Ovary (tissue), 7 donors: ENCODE measurements at regions not wholly inside any gene's neighbourhood (a gene's known extent, or its start where the extent isn't known, plus 50 kb on each side); places are given as distances from the start of the nearest gene placed in this dataset.

Source experiments
- DNase-seq, 5 donors: peaks; one replicate each; pipeline ENCODE4 v3.0.0-alpha.2; 2019 to 2020
- H3K27ac ChIP-seq, 2 donors: fragments of 200-600 bp; one replicate each; pipeline versions ENCODE4 v1.5.1 to v1.8.0; 2019 to 2022
- H3K27me3 ChIP-seq: fragments of 200-600 bp; one replicate; pipeline ENCODE4 v1.8.0; 2022
- H3K36me3 ChIP-seq: fragments of 200-600 bp; sonication (generic); one replicate; pipeline ENCODE4 v1.5.1; 2019
- H3K4me1 ChIP-seq: one replicate; pipeline ENCODE4 v1.8.1; 2013; ENCODE audit warnings: mild to moderate bottlenecking, moderate library complexity; ENCODE audit not compliant: insufficient read depth
- H3K4me3 ChIP-seq: fragments of 200-600 bp; sonication (generic); one replicate; pipeline ENCODE4 v1.5.1; 2017
- H3K9me3 ChIP-seq, 2 donors: fragments of 200-600 bp in 1 of 2; sonication (generic) in 1 of 2; one replicate each; pipeline versions ENCODE4 v1.5.1 to v1.8.1; 2013 to 2019; ENCODE audit warnings: mild to moderate bottlenecking in 1 of 2, moderate library complexity in 1 of 2
- EP300 ChIP-seq: sonication (generic); formaldehyde crosslinking; IDR thresholded peaks from one replicate; pipeline ENCODE4 v1.6.1; 2017; ENCODE audit warnings: antibody characterized with exemption
- POLR2A ChIP-seq: fragments of 450-650 bp; IDR thresholded peaks from one replicate; pipeline ENCODE4 v1.6.1; 2017; ENCODE audit warnings: antibody characterized with exemption, mild to moderate bottlenecking, moderate library complexity
- WGBS, 3 donors: extraction: QIAGEN DNeasy Blood & Tissue Kit in 1 of 3; methylation state at CpG; one replicate each; pipeline versions ENCODE4 v1.1.5 to v1.1.7; 2013 to 2017; 5-methylcytosine and 5-hydroxymethylcytosine counted together
- intact Hi-C, 4 donors: fragments of 100-400 bp; cut with DNase I; formaldehyde crosslinking; loops; one replicate each; pipeline versions ENCODE4 v1.11.0 to v1.15.1; 2022 to 2023
- TF ChIP-seq, protein P1 (sequence below), 3 donors: fragments of 450-650 bp in 2 of 3; fragments of 200-600 bp in 1 of 3; IDR thresholded peaks; one replicate each; pipeline versions ENCODE4 v1.5.1 to v1.8.0; 2016 to 2022; ENCODE audit warnings: antibody characterized with exemption in 3 of 3, mild to moderate bottlenecking in 1 of 3
- donor health status: DM: no; HTN: no; CAD: no; lungs with moderate emphysema.
- donor health status: DM: no; HTN: no; CAD: no.
- donor health status: Bipolar disorder and iron deficiency.
- donor health status: DM: no; HTN: no; CAD: no.
- donor health status: DM: yes; HTN: yes; CAD: no.

GRCh38 chr10:121409466-121410104 lies 188.7 kb downstream of the FGFR2 start:
- Histone ChIP-seq H3K4me3 (no peak overlapping the region), H3K9me3 (no peaks in the 10 kb centered on the region), H3K27ac (no peak overlapping the region), H3K36me3 (no peaks in the 10 kb centered on the region), H3K27me3 (no peaks in the 10 kb centered on the region), H3K4me1 (peaks cover 3% of the 10 kb centered on the region)
- TF ChIP-seq, protein P1, sequence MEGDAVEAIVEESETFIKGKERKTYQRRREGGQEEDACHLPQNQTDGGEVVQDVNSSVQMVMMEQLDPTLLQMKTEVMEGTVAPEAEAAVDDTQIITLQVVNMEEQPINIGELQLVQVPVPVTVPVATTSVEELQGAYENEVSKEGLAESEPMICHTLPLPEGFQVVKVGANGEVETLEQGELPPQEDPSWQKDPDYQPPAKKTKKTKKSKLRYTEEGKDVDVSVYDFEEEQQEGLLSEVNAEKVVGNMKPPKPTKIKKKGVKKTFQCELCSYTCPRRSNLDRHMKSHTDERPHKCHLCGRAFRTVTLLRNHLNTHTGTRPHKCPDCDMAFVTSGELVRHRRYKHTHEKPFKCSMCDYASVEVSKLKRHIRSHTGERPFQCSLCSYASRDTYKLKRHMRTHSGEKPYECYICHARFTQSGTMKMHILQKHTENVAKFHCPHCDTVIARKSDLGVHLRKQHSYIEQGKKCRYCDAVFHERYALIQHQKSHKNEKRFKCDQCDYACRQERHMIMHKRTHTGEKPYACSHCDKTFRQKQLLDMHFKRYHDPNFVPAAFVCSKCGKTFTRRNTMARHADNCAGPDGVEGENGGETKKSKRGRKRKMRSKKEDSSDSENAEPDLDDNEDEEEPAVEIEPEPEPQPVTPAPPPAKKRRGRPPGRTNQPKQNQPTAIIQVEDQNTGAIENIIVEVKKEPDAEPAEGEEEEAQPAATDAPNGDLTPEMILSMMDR (IDR thresholded peaks at IDR 0.05), result no peak
- TF ChIP-seq EP300 (no peak), POLR2A (no peak)
- 78 to 87% (median 84%) methylated on average over 4 of the region's 4 CpGs for WGBS, 3 donors
- DNase-seq, result no peak
- intact Hi-C loops, result no loop called here

- Histone ChIP-seq H3K9me3 (no peaks in the 10 kb centered on the region), H3K4me3 (no peak overlapping the region), H3K36me3 (no peaks in the 10 kb centered on the region), H3K27ac (no peak overlapping the region), H3K27me3 (no peaks in the 10 kb centered on the region), H3K4me1 (peaks cover 3% of the 10 kb centered on the region)
- TF ChIP-seq, protein P1 (IDR thresholded peaks at IDR 0.05), result no peak
- TF ChIP-seq EP300 (no peak), POLR2A (no peak)
- WGBS, 3 donors, result 48 to 58% (median 52%) methylated on average over 2 of the region's 2 CpGs
- DNase-seq, result no peak
- intact Hi-C loops, result no loop called here
Measured at GRCh38 chr10:121411004-121411403, 187.2 kb downstream of the FGFR2 start.

- H3K4me3 ChIP-seq, result no peak overlapping the region
- H3K36me3 ChIP-seq, result no peaks in the 10 kb centered on the region
- DNase-seq, result no peak
- H3K27me3 ChIP-seq, result no peaks in the 10 kb centered on the region
- intact Hi-C loops, result no loop called here
- no peaks in the 10 kb centered on the region for H3K9me3 ChIP-seq
- H3K27ac ChIP-seq, result no peak overlapping the region
- peaks cover 3% of the 10 kb centered on the region for H3K4me1 ChIP-seq
- TF ChIP-seq EP300 (no peak), POLR2A (no peak)
- 68 to 72% (median 71%) methylated on average over 5 of the region's 5 CpGs for WGBS, 3 donors
Measured at GRCh38 chr10:121413951-121414350, 184.3 kb downstream of the FGFR2 start.

GRCh38 chr10:121414366-121415062 lies 183.7 kb downstream of the FGFR2 start:
- Histone ChIP-seq H3K9me3 (no peaks in the 10 kb centered on the region), H3K4me1 (peaks cover 3% of the 10 kb centered on the region), H3K27ac (no peak overlapping the region), H3K27me3 (no peaks in the 10 kb centered on the region), H3K4me3 (no peak overlapping the region), H3K36me3 (no peaks in the 10 kb centered on the region)
- TF ChIP-seq, protein P1 (IDR thresholded peaks at IDR 0.05), result no peak
- TF ChIP-seq POLR2A, result no peak
- no peak for TF ChIP-seq EP300
- WGBS, 3 donors, result 88 to 100% (median 91%) methylated on average over 1 of the region's 1 CpG
- no peak for DNase-seq
- intact Hi-C loops, result no loop called here

- WGBS, 3 donors, result 67 to 69% (median 68%) methylated on average over 1 of the region's 1 CpG
- H3K36me3 ChIP-seq, result no peaks in the 10 kb centered on the region
- no peaks in the 10 kb centered on the region for H3K27me3 ChIP-seq
- H3K4me1 ChIP-seq, result no peaks in the 10 kb centered on the region
- DNase-seq, result no peak
- H3K4me3 ChIP-seq, result no peak overlapping the region
- H3K9me3 ChIP-seq, result no peaks in the 10 kb centered on the region
- no peak for TF ChIP-seq EP300
- TF ChIP-seq POLR2A, result no peak
- intact Hi-C loops, result no loop called here
- H3K27ac ChIP-seq, result no peak overlapping the region
Measured at GRCh38 chr10:121415063-121415399, 183.2 kb downstream of the FGFR2 start.
